ENCODE measurements at regions not wholly inside any gene's neighbourhood (a gene's known extent, or its start where the extent isn't known, plus 50 kb on each side); places are given as distances from the start of the nearest gene placed in this dataset.

- no peak for DNase-seq (ENCODE audit: low read depth)
- TF ChIP-seq CTCF (IDR thresholded peaks at IDR 0.05; ENCODE audit: low read depth, low read length): no peak
- no peak for TF ChIP-seq MYC (IDR thresholded peaks at IDR 0.05; ENCODE audit: low read depth, low read length)
- no peak for TF ChIP-seq POLR2A (IDR thresholded peaks at IDR 0.05; ENCODE audit: extremely low read depth, insufficient read length)
- TF ChIP-seq MAX (IDR thresholded peaks at IDR 0.05; ENCODE audit: low read depth, low read length): no peak
These were observed 218.3 kb downstream of the AACS start for GRCh38 chr12:125283521-125283920.

GRCh38 chr12:125284087-125284486 is 218.9 kb downstream of the AACS start:
- no peak overlapping the region for H3K4me3 ChIP-seq (ENCODE audit: low read depth, low read length)
- no peak for TF ChIP-seq POLR2A (IDR thresholded peaks at IDR 0.05; ENCODE audit: extremely low read depth, insufficient read length)
- no peak for TF ChIP-seq CTCF (IDR thresholded peaks at IDR 0.05; ENCODE audit: low read depth, low read length)
- TF ChIP-seq MAX (IDR thresholded peaks at IDR 0.05; ENCODE audit: low read depth, low read length): no peak
- TF ChIP-seq MYC (IDR thresholded peaks at IDR 0.05; ENCODE audit: low read depth, low read length): no peak
- no peak for DNase-seq (ENCODE audit: low read depth)

More at GRCh38 chr12:125283521-125283920, 218.3 kb downstream of the AACS start:
- no peak overlapping the region for H3K4me3 ChIP-seq (ENCODE audit: low read depth, low read length)

- DNase-seq (ENCODE audit: low read depth): peak; percentile 36
- H3K4me3 ChIP-seq (ENCODE audit: low read depth, low read length): no peak overlapping the region
- TF ChIP-seq MYC (IDR thresholded peaks at IDR 0.05; ENCODE audit: low read depth, low read length): no peak
- TF ChIP-seq CTCF (IDR thresholded peaks at IDR 0.05; ENCODE audit: low read depth, low read length): no peak
- TF ChIP-seq POLR2A (IDR thresholded peaks at IDR 0.05; ENCODE audit: extremely low read depth, insufficient read length): no peak
- no peak for TF ChIP-seq MAX (IDR thresholded peaks at IDR 0.05; ENCODE audit: low read depth, low read length)
These were observed 219.9 kb downstream of the AACS start for GRCh38 chr12:125284945-125285685.

- DNase-seq (ENCODE audit: low read depth): no peak
- TF ChIP-seq POLR2A (IDR thresholded peaks at IDR 0.05; ENCODE audit: extremely low read depth, insufficient read length): no peak
- no peak for TF ChIP-seq CTCF (IDR thresholded peaks at IDR 0.05; ENCODE audit: low read depth, low read length)
- TF ChIP-seq MYC (IDR thresholded peaks at IDR 0.05; ENCODE audit: low read depth, low read length): no peak
- TF ChIP-seq MAX (IDR thresholded peaks at IDR 0.05; ENCODE audit: low read depth, low read length): no peak
- no peak overlapping the region for H3K4me3 ChIP-seq (ENCODE audit: low read depth, low read length)
These were observed 220.9 kb downstream of the AACS start for GRCh38 chr12:125286005-125286727.

GRCh38 chr12:125287155-125287847 is 222.1 kb downstream of the AACS start:
- no peak for DNase-seq (ENCODE audit: low read depth)
- TF ChIP-seq MYC (IDR thresholded peaks at IDR 0.05; ENCODE audit: low read depth, low read length) (no peak), POLR2A (IDR thresholded peaks at IDR 0.05; ENCODE audit: extremely low read depth, insufficient read length) (no peak), CTCF (IDR thresholded peaks at IDR 0.05; ENCODE audit: low read depth, low read length) (no peak), MAX (IDR thresholded peaks at IDR 0.05; ENCODE audit: low read depth, low read length) (no peak)
- H3K4me3 ChIP-seq (ENCODE audit: low read depth, low read length): no peak overlapping the region
